ENCODE measurements at regions not wholly inside any gene's neighbourhood (a gene's known extent, or its start where the extent isn't known, plus 50 kb on each side); places are given as distances from the start of the nearest gene placed in this dataset.

GRCh38 chr6:50333696-50334095 is 284.0 kb upstream of the DEFB112 start:
- Histone ChIP-seq H3K4me3 (ENCODE audit: low read depth, low read length) (no peak overlapping the region), H3K36me3 (ENCODE audit: control insufficient read depth, insufficient read depth, low read length) (no peaks in the 10 kb centered on the region), H3K27me3 (ENCODE audit: control insufficient read depth, insufficient read depth, low read length) (no peaks in the 10 kb centered on the region)
- no peak for DNase-seq (ENCODE audit: low read depth)
- no peak for TF ChIP-seq CTCF (IDR thresholded peaks at IDR 0.05; ENCODE audit: insufficient read depth, low read length, poor library complexity, severe bottlenecking)

GRCh38 chr6:50337532-50338122 is 287.9 kb upstream of the DEFB112 start:
- H3K4me3 ChIP-seq (ENCODE audit: low read depth, low read length): no peak overlapping the region
- no peak for TF ChIP-seq CTCF (IDR thresholded peaks at IDR 0.05; ENCODE audit: insufficient read depth, low read length, poor library complexity, severe bottlenecking)
- no peaks in the 10 kb centered on the region for H3K27me3 ChIP-seq (ENCODE audit: control insufficient read depth, insufficient read depth, low read length)

GRCh38 chr6:50353603-50354002 is 303.9 kb upstream of the DEFB112 start:
- no peaks in the 10 kb centered on the region for H3K27me3 ChIP-seq (ENCODE audit: control insufficient read depth, insufficient read depth, low read length)
- H3K4me3 ChIP-seq (ENCODE audit: low read depth, low read length): no peak overlapping the region
- TF ChIP-seq CTCF (IDR thresholded peaks at IDR 0.05; ENCODE audit: insufficient read depth, low read length, poor library complexity, severe bottlenecking): no peak
- no peaks in the 10 kb centered on the region for H3K36me3 ChIP-seq (ENCODE audit: control insufficient read depth, insufficient read depth, low read length)
- no peak for DNase-seq (ENCODE audit: low read depth)

More at GRCh38 chr6:50337532-50338122, 287.9 kb upstream of the DEFB112 start:
- no peak for DNase-seq (ENCODE audit: low read depth)
- H3K36me3 ChIP-seq (ENCODE audit: control insufficient read depth, insufficient read depth, low read length): no peaks in the 10 kb centered on the region

GRCh38 chr6:50358113-50358512 is 308.4 kb upstream of the DEFB112 start:
- no peak for DNase-seq (ENCODE audit: low read depth)
- no peak for TF ChIP-seq CTCF (IDR thresholded peaks at IDR 0.05; ENCODE audit: insufficient read depth, low read length, poor library complexity, severe bottlenecking)
- H3K4me3 ChIP-seq (ENCODE audit: low read depth, low read length): no peak overlapping the region
- H3K27me3 ChIP-seq (ENCODE audit: control insufficient read depth, insufficient read depth, low read length): no peaks in the 10 kb centered on the region
- H3K36me3 ChIP-seq (ENCODE audit: control insufficient read depth, insufficient read depth, low read length): no peaks in the 10 kb centered on the region

- no peaks in the 10 kb centered on the region for H3K27me3 ChIP-seq (ENCODE audit: control insufficient read depth, insufficient read depth, low read length)
- no peak overlapping the region for H3K4me3 ChIP-seq (ENCODE audit: low read depth, low read length)
- no peak for TF ChIP-seq CTCF (IDR thresholded peaks at IDR 0.05; ENCODE audit: insufficient read depth, low read length, poor library complexity, severe bottlenecking)
- no peak for DNase-seq (ENCODE audit: low read depth)
- H3K36me3 ChIP-seq (ENCODE audit: control insufficient read depth, insufficient read depth, low read length): no peaks in the 10 kb centered on the region
Measured at GRCh38 chr6:50361641-50362331, 312.1 kb upstream of the DEFB112 start.

- TF ChIP-seq CTCF (IDR thresholded peaks at IDR 0.05; ENCODE audit: insufficient read depth, low read length, poor library complexity, severe bottlenecking): no peak
- DNase-seq (ENCODE audit: low read depth): no peak
- Histone ChIP-seq H3K4me3 (ENCODE audit: low read depth, low read length) (no peak overlapping the region), H3K27me3 (ENCODE audit: control insufficient read depth, insufficient read depth, low read length) (no peaks in the 10 kb centered on the region), H3K36me3 (ENCODE audit: control insufficient read depth, insufficient read depth, low read length) (no peaks in the 10 kb centered on the region)
Measured at GRCh38 chr6:50362706-50363105, 313.0 kb upstream of the DEFB112 start.

All from kidney epithelial cell (primary cell).